Ureter (tissue), 1 donor: ENCODE measurements at regions not wholly inside any gene's neighbourhood (a gene's known extent, or its start where the extent isn't known, plus 50 kb on each side); places are given as distances from the start of the nearest gene placed in this dataset.
"Not testable (repeated sequence)": the region's sequence is repeated elsewhere in the genome, so short reads cannot be mapped to it uniquely, and the experiment has no call there.

Experiments used
- DNase-seq: peaks from one replicate; pipeline ENCODE4 v3.0.0-alpha.2; 2020; ENCODE audit warnings: low spot score
- donor health status: DM: yes; HTN: yes; CAD: no.

DNA sequence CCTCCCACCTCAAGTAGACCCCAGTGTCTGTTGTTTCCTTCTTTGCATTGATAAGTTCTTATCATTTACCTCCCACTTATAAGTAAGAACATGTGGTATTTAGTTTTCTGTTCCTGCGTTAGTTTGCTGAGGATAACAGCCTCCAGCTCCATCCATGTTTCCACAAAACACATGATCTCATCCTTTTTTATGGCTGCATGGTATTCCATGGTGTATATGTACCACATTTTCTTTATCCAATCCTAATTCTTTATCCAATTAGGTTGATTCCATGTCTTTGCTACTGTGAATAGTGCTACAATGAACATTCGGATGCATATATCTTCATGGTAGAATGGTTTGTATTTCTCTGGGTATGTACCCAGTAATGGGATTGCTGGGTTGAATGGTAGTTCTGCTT lies 102.5 kb upstream of the UGP2 start:
- DNase-seq = not testable (repeated sequence)

DNA sequence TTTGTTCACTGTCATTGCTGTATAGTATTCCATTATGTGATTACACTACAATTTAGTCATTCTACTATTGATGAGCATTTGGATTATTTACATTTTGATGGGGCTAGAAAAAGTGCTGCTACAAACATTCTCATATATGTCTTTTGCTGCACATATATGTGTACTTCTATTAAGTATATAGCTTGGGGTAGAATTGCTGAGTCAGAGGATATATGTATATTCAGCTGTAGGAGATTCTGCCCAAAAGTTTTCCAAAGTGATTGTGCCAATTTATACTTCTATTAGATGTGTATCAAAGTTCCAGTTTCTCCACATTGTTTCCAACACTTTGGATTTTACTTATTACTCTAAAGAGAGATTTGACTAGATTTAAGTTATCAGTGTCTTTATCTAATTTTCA lies 101.7 kb upstream of the UGP2 start:
- DNase-seq = no peak

DNA sequence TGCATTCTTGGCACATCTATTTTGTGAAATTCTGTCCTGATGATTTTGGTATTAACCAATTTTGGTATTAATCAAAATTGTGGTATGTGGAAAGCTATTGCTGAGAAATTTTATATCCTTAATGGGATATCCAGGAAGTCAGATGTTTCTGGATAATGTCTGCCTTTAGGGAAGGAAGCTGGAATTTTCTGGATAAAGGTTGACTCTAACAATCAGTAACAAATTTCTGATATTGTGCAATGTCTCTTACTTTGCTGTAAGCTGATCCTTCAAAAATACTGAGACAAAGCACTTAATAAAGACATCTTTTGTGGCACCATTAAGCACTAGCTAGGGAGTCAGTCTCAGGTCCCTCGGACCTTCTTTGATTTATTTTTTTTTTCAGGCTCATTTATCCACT lies 100.8 kb upstream of the UGP2 start:
- no peak for DNase-seq

DNA sequence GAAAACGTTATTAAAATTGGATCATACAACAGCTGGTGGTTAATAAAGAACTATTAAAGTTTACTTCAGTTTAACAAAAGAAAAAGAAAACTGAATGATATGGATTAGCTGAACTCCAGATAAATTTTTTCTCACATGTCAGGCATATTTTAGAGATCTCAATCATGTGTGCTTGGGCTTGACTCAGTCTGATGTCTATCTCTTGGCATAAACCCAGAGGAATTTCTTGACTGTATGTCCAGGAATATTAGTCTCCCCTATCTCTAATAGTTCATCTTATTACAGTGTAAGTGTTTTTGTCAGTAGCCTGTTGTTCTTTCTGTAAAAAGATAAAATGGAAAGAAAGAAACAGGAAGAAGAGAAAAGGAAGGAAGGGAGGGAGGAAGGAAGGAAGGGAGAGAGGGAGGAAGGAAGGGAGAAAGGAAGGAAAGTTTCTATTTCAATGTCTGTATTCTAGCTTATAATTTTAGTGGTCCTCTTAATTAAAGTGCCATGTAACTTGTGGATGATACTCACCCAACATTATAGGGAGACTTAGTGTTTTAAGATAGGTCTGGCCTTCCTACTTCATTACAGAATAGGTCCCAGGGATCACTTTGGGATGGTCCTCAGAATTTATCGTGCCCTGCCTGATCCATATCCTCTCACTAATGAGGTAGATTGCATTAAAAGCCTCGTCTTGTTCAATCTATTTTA lies 99.7 kb upstream of the UGP2 start:
- DNase-seq = no peak

DNA sequence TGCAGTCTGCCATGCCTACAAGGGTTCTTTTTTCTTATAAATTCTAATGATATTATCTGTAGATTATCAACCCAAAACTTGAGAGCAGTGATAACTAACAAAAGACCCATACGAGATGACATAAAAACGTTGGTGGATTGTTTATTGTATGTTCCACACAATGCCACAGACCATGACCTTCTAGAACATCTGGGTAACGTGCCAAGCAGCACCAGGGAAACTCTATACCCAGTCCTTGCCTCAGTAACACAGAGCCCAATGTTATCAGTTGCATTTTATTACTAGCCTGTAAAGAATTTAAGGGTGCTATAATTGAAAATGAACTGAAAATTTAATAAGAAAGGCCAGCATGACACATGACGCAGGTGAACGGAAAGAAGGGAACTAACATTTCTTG lies 99.1 kb upstream of the UGP2 start:
- no peak for DNase-seq

DNA sequence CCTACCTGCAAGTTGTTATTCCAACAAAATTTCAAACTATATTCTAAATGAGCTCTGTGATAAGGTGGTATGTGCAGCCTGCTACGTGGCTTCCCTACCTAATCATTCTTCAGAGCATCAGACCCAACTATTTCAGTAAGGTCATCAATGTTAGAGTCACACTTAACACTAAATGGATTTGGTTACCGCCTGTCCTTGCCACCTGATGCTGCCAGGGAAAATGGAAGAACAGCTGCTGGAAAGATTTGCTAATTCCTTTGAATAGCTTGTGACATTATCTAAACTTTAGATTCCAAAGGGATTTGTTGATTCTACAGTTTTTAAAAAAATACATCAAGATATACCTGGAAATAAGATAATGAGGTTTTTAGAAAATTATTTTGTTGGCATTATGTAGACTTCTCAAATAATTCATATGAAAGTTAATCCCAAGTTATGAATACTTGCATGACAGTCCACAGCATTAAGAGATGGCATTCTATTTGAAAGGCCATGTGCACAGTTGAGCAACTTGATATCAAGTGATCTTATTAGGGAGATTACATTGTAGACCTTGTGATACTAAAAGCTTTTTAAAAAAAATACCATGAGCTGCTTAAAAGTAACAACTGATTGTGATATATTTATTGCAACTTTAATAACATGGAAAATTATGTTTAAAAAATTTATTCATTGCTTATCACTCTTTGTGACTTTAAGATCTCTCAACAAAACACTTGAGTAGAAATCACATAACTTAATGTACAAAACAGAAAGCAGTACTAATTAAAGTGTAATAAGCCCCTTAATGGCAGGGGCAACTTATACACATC lies 98.3 kb upstream of the UGP2 start:
- DNase-seq = no peak

DNA sequence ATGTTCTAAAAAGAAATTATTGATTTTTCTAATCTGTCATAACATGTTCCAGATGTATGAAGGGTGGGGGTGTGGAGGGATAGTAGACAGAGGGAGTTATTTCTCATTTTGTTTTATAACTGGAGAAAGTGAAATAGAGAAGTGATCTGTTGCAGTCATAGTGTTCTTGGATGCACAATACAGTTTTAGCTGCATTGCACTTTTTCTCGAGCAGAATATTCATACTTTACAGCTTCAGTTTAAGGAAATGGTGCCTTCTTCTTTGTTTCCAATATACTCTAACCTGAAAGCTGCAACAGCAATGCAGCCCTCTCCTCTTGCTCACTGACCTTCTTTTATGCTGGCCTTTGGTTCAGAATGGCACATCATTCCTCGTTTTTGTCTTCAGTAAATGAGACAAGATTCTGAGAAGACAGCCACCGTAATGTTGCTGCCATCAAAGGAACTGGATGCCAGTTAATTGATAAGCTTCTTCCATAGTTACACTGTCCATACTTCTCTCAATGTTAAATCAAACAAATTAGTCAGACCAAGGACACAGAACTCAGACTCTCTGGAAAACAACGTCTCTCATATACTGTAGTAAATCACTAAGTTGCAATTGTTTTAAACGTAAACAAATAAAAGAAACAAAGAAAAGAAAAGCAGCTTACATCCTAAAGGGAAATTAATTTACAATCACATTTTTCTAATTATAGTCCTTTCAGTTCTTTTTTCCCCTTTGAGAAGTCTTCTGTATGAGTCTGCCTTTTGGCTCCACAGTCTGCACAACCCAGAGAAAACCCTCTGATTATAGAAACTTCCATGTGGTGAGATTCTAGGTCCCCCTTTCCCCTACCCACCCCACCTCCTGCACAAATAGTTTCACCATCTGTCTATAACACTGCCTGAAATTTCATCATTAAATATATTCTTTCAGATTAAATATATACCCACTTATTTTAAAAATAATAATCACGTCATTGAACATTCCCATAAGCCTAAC lies 97.4 kb upstream of the UGP2 start:
- no peak for DNase-seq

DNA sequence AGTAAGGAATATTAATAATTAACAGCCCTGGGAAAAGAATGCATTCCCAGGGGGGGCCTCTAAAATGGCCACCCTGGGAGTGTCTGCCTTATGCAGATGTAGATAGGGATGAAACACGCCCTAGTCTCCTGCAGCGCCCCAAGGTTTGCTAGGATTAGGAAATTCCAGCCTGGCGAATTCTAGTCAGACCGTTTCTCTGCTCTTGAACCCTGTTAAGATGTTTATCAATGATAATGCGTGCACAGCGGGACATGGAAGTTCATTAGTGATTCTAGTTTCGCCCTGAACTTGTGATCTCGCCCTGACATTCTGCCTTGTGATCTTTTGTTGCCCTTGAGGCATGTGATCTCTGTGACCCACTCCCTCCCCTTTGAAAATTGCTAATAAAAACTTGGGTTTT lies 95.1 kb upstream of the UGP2 start:
- not testable (repeated sequence) for DNase-seq

DNA sequence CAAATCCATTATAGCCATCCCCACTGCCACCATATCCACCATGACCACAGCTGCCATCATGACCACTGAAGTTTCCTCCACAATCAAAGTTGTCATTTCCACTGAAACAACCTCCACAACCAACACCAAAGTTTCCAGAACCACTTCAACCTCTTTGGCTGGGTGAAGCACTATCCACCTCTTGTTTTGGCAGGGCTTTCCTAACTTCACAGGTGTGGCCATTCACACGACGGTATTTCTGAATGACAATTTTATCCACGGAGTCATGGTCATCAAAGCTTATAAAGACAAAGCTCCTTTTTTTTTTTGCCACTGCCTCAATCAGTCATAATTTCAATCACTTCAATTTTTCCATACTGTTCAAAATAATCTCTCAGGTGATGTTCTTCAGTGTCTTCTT lies 89.8 kb upstream of the UGP2 start:
- DNase-seq = no peak

DNA sequence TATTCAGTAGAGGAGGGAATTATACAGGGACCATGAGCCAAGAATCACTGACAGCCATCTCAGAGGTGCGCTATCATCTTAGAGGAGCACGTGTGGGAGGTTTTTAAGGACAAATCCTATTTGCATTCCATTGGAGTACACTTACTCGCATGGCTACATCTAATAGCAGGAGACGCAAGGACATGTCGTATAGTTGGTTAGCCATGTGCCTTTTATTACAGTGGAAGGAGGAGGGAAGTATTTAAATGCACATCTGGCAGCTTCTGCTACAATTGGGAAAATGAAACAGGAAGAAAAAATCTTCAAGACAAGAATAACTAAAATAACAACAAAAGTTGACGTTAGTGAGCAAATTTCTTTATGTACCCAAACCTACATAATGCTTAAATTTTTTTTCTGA lies 86.5 kb upstream of the UGP2 start:
- DNase-seq = no peak

DNA sequence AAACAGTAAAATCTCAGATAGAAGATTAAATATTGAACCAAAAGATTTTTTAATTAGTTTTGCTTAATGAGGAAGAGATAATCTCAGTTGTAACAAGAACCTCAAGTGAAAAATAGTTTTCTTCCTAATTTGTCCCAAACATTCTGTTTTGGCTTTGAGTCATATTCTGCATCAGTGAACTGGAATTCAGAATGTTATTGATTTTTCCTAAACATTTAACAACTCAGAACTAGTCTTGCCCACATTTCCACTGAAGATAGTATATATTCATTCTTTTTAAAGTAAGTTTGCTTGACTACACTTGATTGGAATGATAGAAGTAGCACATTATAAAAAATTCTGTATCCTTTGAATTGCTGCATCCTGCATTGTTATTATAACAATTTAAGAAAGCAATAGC lies 85.7 kb upstream of the UGP2 start:
- DNase-seq = no peak

DNA sequence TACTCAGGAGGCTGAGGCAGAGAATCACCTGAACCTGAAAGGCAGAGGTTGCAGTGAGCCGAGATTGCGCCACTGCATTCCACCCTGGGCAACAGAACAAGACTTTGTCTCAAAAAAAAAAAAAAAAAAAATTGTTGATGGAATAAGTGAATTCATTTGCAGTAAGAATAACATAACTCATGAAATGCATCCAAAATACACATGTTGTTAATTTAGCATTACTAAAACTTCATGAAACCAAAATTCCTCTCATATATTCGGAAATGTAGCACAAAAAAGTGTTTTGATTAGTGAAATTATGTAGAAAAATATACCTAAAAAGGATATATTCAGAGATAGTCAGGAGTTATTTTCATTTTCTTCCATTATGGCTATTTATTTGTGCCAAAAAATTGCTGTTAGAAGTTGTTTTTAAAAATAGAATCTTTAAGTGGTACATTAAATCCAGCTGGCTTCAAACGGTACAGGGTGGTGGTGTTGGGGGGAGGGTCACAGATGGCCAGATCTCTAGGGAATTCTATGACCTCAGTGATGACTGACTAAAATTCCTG lies 78.2 kb upstream of the UGP2 start:
- DNase-seq = no peak

DNA sequence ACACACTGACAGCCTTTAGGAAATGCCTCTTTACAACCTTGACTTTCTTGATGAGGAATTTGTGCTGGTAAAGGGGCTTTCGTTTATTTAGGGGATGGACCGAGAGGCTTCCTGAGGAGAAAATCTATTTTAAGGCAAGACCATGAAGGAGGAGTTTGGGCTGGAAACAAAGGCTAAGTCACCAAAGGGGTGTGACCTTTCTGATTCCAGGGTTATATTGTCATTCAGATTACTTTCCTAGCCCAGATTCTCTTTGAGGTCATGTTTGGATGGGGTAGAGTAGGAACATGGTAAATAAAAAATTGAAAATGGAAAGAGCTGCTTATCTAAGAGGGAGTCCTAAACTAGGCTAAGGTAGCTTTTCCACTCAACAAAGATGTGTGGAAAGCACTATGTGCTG lies 77.1 kb upstream of the UGP2 start:
- no peak for DNase-seq

DNA sequence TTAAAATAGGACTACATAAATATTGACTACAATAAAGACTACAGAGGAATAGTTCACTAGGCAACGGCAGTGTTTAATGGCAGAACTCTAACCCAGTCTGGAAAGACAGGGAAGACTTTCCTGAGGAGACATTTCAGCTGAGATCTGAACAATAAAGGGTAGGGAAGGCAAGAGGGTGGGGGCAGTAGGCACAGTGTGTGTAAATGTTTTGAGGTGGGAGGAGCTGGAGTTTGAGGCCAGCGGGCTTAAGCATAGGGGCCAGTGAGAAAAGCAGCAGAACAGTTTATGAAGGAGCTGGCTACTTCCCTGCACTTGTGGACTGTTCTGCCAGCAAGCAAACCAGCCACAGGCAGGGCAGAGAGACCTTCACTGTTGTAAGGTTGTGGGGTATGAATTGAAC lies 76.6 kb upstream of the UGP2 start:
- no peak for DNase-seq

DNA sequence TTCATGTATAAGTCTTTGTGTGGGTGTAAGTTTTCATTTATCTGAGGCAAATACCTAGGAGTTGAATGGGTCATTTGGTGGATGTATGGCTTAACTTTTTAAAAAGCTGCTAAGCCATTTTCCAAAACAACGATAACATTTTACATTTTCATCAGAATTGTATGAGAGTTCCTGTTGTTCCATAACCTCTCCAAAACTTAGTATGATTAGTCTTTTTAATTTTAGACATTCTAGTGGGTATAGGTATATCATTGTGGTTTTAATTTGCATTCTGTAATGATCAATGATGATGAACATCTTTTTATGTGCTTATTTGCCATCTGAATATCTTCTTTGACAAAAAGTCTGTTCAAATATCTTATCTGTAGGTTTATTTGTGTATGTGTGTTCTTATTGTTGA lies 74.4 kb upstream of the UGP2 start:
- DNase-seq = no peak

DNA sequence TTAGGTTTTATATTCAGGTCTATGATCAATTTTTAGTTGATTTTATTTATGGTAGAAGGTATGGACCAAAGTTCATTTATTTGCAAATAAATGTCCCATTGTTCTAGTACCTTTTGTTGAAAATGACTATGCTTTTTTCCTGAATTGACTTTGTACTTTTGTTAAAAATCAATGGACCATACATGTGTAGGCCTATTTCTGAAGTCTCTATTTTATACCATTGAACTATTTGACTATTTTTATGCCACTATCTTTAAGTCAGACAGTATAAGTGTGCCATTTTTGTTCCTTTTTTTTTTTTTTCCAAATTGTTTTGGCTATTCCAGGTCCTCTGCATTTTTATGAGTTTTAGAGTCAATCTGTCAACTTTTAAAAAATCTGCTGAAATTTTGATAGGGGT lies 73.6 kb upstream of the UGP2 start:
- no peak for DNase-seq

DNA sequence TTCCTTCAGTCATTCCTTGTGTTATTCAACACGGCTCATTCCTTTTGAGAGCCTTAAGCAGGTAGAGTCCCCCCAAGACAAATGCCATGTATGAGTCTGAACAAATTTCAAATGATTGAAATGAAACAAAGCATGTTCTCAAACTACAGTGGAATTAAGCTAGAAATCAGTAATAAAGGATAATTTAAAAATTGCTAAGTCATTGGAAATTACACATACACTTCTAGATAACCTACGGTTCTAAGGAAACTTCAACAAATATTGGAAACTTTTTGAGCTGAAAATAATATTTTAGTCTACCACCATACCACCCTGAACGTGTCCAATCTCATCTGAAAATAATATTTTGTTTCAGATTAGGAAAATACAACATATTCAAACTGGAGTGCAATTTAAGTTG lies 71.8 kb upstream of the UGP2 start:
- no peak for DNase-seq

DNA sequence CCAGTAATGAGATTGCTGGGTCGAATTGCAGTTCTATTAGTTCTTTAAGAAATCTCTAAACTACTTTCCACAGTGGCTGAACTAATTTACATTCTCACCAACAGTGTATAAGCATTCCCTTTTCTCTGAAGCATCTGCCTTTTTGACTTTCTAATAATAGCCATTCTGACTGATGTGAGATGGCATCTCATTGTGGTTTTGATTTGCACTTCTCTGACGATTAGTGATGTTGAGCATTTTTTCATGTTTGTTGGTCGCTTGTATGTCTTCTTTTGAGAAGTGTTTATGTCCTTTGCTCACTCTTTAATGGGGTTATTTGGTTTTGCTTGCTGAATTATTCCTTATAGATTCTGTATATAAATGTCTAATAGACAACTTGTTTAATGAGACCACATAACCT lies 69.6 kb upstream of the UGP2 start:
- no peak for DNase-seq

DNA sequence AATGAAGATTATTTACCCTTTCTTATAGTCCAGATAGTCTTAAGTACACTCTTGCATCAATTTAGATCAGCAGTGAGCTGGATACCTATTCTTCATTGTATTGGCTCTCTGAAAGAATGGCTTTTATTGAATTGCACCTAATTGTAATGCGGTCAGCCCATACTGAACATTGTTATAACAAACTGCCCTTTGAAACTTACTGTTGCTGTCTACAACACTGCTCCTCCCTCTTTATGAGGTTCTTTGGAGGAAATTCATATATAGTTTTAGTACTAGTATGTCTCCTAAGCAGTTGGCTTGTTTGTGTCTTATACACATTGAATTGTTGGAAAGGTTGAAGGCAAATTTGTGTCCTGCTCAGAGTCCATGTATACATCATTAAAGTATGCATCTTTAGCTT lies 66.5 kb upstream of the UGP2 start:
- no peak for DNase-seq

DNA sequence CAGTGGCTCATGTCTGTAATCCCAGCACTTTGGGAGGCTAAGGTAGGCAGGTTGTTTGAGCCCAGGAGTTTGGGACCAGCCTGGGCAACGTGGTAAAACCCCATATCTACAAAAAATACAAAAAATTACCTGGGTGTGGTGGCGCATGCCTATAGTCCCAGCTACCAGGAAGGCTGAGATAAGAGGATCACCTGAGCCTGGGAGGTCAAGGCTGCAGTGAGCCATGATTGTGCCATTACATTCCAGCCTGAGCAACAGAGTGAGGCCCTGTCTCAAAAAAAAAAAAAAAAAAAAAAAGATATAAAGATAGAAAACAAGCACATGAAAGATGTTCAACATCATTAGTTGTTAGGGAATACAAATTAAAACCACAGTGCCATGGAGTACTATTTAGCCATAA lies 65.3 kb upstream of the UGP2 start:
- no peak for DNase-seq

DNA sequence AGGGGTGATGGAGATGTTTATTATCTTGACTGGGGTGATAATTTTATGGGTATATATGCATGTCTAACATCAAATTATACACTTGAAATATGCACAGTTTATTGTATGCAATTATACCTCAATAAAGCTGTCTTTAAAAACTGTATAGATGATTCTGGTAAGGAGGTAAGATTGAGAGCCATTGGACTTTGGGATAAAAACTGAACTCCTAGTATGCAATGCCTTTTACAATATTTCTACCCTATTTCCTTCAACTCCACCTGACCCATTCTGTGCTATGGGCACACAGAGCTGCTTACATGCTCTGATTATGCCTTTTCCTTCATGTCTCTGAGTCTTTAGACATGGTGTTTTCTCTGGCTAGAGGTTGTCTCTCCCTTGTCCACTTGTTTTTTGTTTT lies 63.9 kb upstream of the UGP2 start:
- DNase-seq = no peak

DNA sequence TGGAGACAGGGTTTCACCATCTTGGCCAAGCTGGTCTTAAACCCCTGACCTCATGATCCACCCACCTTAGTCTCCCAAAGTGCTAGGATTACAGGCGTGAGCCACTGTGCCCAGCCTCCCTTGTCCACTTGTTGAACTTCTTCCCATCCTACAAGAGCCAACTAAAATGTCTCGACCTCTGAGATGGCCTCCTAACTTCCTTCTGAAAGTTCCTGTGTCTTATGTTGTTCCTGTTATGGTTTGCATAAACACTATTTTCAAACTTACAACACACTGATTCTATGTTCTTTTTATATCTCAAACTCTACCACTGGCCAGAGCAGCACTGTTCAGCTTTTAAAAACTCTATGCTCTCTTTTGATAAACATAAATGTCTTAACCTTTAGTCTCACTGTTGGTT lies 63.3 kb upstream of the UGP2 start:
- DNase-seq = no peak
